ENCODE measurements at regions not wholly inside any gene's neighbourhood (a gene's known extent, or its start where the extent isn't known, plus 50 kb on each side); places are given as distances from the start of the nearest gene placed in this dataset.

- Histone ChIP-seq H2AFZ (ENCODE audit: control insufficient read depth, low read length) (no peak overlapping the region), H3K36me3 (ENCODE audit: control insufficient read depth in 2 of 2, extremely low read depth in 1 of 2, insufficient read depth in 2 of 2, low read length in 2 of 2) (no peaks in the 10 kb centered on the region), H3K4me3 (ENCODE audit: control insufficient read depth in 2 of 3, extremely low read depth in 1 of 3, insufficient read depth in 2 of 3, low read depth in 1 of 3, low read length in 3 of 3) (no peak overlapping the region), H4K20me1 (ENCODE audit: control insufficient read depth, extremely low read depth, insufficient read depth, low read length) (no peaks in the 10 kb centered on the region), H3K9me3 (ENCODE audit: control insufficient read depth, low read depth, low read length) (no peaks in the 10 kb centered on the region), H3K4me2 (ENCODE audit: control insufficient read depth, extremely low read depth, insufficient read depth, low read depth, low read length) (no peak overlapping the region), H3K4me1 (ENCODE audit: control insufficient read depth, extremely low read depth, insufficient read depth, low read length) (no peaks in the 10 kb centered on the region), H3K27me3 (ENCODE audit: control insufficient read depth, extremely low read depth, insufficient read depth, low read length) (no peaks in the 10 kb centered on the region), H3K9ac (ENCODE audit: control insufficient read depth, extremely low read depth, insufficient read depth, low read length) (no peak overlapping the region), H3K27ac (ENCODE audit: control insufficient read depth, insufficient read depth, low read length) (no peak overlapping the region), H3K79me2 (ENCODE audit: control insufficient read depth, insufficient read depth, low read length) (no peaks in the 10 kb centered on the region), H3K9me1 (ENCODE audit: control insufficient read depth, extremely low read depth, insufficient read depth, low read length) (no peaks in the 10 kb centered on the region)
- no peak for DNase-seq (ENCODE audit: low read depth, low spot score)
- dilution Hi-C loops (cut with MboI; ENCODE audit: extremely low pct_ligation_motif_present, low sequenced_read_pairs): no loop called here
- no peak for TF ChIP-seq CTCF (optimal IDR thresholded peaks at IDR 0.05 in 1 of 3, IDR thresholded peaks at IDR 0.05 in 1 of 3, conservative IDR thresholded peaks at IDR 0.05 in 1 of 3; ENCODE audit: extremely low read depth in 1 of 3, insufficient read depth in 2 of 3, low read length in 3 of 3)
- TF ChIP-seq EZH2 (IDR thresholded peaks at IDR 0.05; ENCODE audit: low read length): no peak
- FAIRE-seq: no peak
Observed at GRCh38 chr1:219808790-219809189, 119.6 kb downstream of the SLC30A10 start.

- H3K9ac ChIP-seq (ENCODE audit: control insufficient read depth, extremely low read depth, insufficient read depth, low read length): no peak overlapping the region
- FAIRE-seq (no peak), DNase-seq (ENCODE audit: low read depth, low spot score) (no peak)
- dilution Hi-C loops (cut with MboI; ENCODE audit: extremely low pct_ligation_motif_present, low sequenced_read_pairs): no loop called here
- no peak overlapping the region for H3K27ac ChIP-seq (ENCODE audit: control insufficient read depth, insufficient read depth, low read length)
- no peaks in the 10 kb centered on the region for H3K9me1 ChIP-seq (ENCODE audit: control insufficient read depth, extremely low read depth, insufficient read depth, low read length)
- H3K9me3 ChIP-seq (ENCODE audit: control insufficient read depth, low read depth, low read length): no peaks in the 10 kb centered on the region
- H3K4me1 ChIP-seq (ENCODE audit: control insufficient read depth, extremely low read depth, insufficient read depth, low read length): no peaks in the 10 kb centered on the region
- H3K4me3 ChIP-seq (ENCODE audit: control insufficient read depth in 2 of 3, extremely low read depth in 1 of 3, insufficient read depth in 2 of 3, low read depth in 1 of 3, low read length in 3 of 3): no peak overlapping the region
- H3K4me2 ChIP-seq (ENCODE audit: control insufficient read depth, extremely low read depth, insufficient read depth, low read depth, low read length): no peak overlapping the region
- TF ChIP-seq EZH2 (IDR thresholded peaks at IDR 0.05; ENCODE audit: low read length) (no peak), CTCF (optimal IDR thresholded peaks at IDR 0.05 in 1 of 3, IDR thresholded peaks at IDR 0.05 in 1 of 3, conservative IDR thresholded peaks at IDR 0.05 in 1 of 3; ENCODE audit: extremely low read depth in 1 of 3, insufficient read depth in 2 of 3, low read length in 3 of 3) (no peak)
- H3K79me2 ChIP-seq (ENCODE audit: control insufficient read depth, insufficient read depth, low read length): no peaks in the 10 kb centered on the region
- H3K36me3 ChIP-seq (ENCODE audit: control insufficient read depth in 2 of 2, extremely low read depth in 1 of 2, insufficient read depth in 2 of 2, low read length in 2 of 2): no peaks in the 10 kb centered on the region
- H2AFZ ChIP-seq (ENCODE audit: control insufficient read depth, low read length): no peak overlapping the region
- H4K20me1 ChIP-seq (ENCODE audit: control insufficient read depth, extremely low read depth, insufficient read depth, low read length): no peaks in the 10 kb centered on the region
- no peaks in the 10 kb centered on the region for H3K27me3 ChIP-seq (ENCODE audit: control insufficient read depth, extremely low read depth, insufficient read depth, low read length)
Observed at GRCh38 chr1:219806642-219807041, 121.7 kb downstream of the SLC30A10 start.
